ENCODE measurements at regions not wholly inside any gene's neighbourhood (a gene's known extent, or its start where the extent isn't known, plus 50 kb on each side); places are given as distances from the start of the nearest gene placed in this dataset.

DNA sequence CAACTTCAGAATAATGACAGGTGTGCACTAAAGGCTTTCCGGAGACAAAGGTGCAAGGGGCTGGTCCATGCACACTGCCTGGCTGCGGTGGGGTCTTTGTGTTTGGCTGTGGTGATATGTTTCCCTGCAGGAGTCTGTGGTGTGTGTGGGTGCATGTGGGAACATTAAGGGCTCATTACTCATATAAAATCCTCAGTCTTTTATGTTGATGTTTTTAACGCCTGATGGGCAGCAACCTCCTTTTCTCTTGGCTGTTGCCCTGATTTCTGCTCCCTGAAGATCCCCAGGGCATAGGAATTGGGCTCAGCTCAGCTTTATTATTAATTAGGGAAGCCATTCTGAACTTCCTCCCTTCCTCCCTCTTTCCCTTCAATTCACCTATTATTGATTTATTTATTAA, 67.6 kb upstream of the SPAG17 start:
- TF ChIP-seq, protein P1, sequence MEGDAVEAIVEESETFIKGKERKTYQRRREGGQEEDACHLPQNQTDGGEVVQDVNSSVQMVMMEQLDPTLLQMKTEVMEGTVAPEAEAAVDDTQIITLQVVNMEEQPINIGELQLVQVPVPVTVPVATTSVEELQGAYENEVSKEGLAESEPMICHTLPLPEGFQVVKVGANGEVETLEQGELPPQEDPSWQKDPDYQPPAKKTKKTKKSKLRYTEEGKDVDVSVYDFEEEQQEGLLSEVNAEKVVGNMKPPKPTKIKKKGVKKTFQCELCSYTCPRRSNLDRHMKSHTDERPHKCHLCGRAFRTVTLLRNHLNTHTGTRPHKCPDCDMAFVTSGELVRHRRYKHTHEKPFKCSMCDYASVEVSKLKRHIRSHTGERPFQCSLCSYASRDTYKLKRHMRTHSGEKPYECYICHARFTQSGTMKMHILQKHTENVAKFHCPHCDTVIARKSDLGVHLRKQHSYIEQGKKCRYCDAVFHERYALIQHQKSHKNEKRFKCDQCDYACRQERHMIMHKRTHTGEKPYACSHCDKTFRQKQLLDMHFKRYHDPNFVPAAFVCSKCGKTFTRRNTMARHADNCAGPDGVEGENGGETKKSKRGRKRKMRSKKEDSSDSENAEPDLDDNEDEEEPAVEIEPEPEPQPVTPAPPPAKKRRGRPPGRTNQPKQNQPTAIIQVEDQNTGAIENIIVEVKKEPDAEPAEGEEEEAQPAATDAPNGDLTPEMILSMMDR (conservative IDR thresholded peaks at IDR 0.05): no peak
- no peak for TF ChIP-seq EZH2 (IDR thresholded peaks at IDR 0.05; ENCODE audit: low read depth)
